Brain microvascular endothelial cell (primary cell): ENCODE measurements at regions not wholly inside any gene's neighbourhood (a gene's known extent, or its start where the extent isn't known, plus 50 kb on each side); places are given as distances from the start of the nearest gene placed in this dataset.

Experiments
- DNase-seq: peaks from one replicate; pipeline ENCODE4 v3.0.0-alpha.2; 2020
- H3K27ac ChIP-seq: fragments of 250-450 bp; sonication (Bioruptor Pico); 2 replicates; pipeline ENCODE4 v1.5.1; 2020; ENCODE audit warnings: mild to moderate bottlenecking, moderate library complexity
- H3K27me3 ChIP-seq: fragments of 250-450 bp; sonication (Bioruptor Pico); replicated peaks from 2 replicates; pipeline ENCODE4 v1.5.1; 2020; ENCODE audit warnings: mild to moderate bottlenecking
- H3K36me3 ChIP-seq: fragments of 250-450 bp; sonication (Bioruptor Pico); replicated peaks from 2 replicates; pipeline ENCODE4 v1.5.1; 2020; ENCODE audit warnings: mild to moderate bottlenecking
- H3K4me3 ChIP-seq: 2 replicates; pipeline ENCODE4 v1.5.1; 2011; ENCODE audit warnings: low read depth, mild to moderate bottlenecking, control low read depth, low read length, moderate library complexity
- CTCF ChIP-seq: IDR thresholded peaks from 2 replicates; pipeline ENCODE4 v1.5.1; 2011; ENCODE audit warnings: low read depth, mild to moderate bottlenecking, moderate library complexity, low read length, control low read depth, inconsistent platforms; ENCODE audit errors: missing control alignments
- in situ Hi-C: cut with HindIII; loops from 2 replicates; pipeline ENCODE4 v1.10.0; 2017; ENCODE audit warnings: low sequenced_read_pairs, low pct_ligation_motif_present

DNA sequence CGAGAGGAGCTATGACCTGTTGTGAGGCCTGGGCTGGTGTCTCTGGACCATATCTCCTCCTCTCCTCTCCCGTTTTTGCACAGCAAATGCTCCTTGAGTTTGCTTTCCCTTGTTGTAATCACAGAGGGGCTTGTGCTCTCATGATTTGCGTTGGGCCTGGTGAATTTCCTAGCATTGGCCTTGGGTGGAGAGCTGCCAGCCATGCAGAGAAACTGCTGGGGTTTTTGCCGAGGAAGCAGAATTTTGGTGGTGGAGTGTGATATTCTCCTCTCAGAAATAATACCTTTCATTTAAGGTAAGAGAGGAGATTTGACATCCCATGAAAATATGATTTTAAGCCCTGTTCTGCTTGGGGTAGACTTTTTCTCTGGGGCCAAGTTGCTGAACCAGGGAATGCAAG lies 175.7 kb upstream of the CADM1 start:
- no peak for TF ChIP-seq CTCF
- H3K36me3 ChIP-seq, result no peaks in the 10 kb centered on the region
- H3K4me3 ChIP-seq, result no peak overlapping the region
- in situ Hi-C loops, result no loop called here
- no peaks in the 10 kb centered on the region for H3K27me3 ChIP-seq
- H3K27ac ChIP-seq, result no peak overlapping the region
- DNase-seq, result no peak

- in situ Hi-C loops, result no loop called here
- Histone ChIP-seq H3K27me3 (no peaks in the 10 kb centered on the region), H3K4me3 (no peak overlapping the region), H3K36me3 (no peaks in the 10 kb centered on the region), H3K27ac (no peak overlapping the region)
- TF ChIP-seq CTCF, result peak; percentile 14
- DNase-seq, result no peak
Observed at GRCh38 chr11:115678942-115679341, 174.7 kb upstream of the CADM1 start.

DNA sequence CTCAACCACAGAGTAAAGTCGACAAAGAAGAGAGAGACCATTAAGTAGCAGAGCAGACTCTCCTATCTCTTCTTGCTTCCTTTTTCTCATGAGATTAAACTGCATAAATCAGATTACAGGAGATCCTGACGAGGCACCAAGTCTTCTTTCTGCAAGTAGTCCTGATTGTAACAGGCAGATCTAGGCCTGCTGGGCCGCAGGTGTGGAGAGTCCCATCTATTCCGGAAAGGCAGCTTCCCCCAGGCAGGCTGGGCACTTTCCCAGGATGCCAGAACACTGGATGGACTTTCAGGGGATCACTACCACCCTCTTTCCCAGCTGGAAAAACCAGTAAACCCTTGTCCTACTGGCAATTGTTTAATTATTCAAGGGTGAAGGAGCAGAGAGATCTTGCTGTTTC lies 173.0 kb upstream of the CADM1 start:
- no peak for DNase-seq
- H3K36me3 ChIP-seq, result no peaks in the 10 kb centered on the region
- in situ Hi-C loops, result no loop called here
- no peak overlapping the region for H3K27ac ChIP-seq
- H3K4me3 ChIP-seq, result no peak overlapping the region
- H3K27me3 ChIP-seq, result no peaks in the 10 kb centered on the region
- no peak for TF ChIP-seq CTCF

DNA sequence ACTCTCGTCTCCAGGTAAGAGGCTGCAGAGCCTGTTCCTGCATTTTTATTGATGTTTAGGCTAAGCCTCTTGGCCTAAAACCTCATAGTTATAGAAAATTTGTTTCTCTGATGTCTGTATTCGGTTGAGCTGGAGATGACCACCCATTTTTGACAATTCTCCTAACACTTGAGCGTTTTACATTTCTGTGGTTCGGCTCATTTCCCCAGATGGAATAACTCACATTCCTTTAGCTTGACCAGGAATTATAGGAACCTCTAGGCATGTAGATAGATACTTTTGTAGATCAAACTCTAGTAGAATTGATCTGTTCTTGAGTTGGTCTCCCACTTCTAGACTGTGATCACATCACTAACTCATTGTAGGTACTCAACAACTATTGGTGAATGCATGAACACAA lies 172.6 kb upstream of the CADM1 start:
- in situ Hi-C loops, result no loop called here
- Histone ChIP-seq H3K27ac (no peak overlapping the region), H3K36me3 (no peaks in the 10 kb centered on the region), H3K27me3 (no peaks in the 10 kb centered on the region), H3K4me3 (no peak overlapping the region)
- no peak for TF ChIP-seq CTCF
- DNase-seq, result peak; percentile 7

GRCh38 chr11:115676206-115676605 lies 172.0 kb upstream of the CADM1 start:
- TF ChIP-seq CTCF, result no peak
- no peaks in the 10 kb centered on the region for H3K27me3 ChIP-seq
- H3K4me3 ChIP-seq, result no peak overlapping the region
- H3K27ac ChIP-seq, result no peak overlapping the region
- in situ Hi-C loops, result no loop called here
- DNase-seq, result no peak
- no peaks in the 10 kb centered on the region for H3K36me3 ChIP-seq

DNA sequence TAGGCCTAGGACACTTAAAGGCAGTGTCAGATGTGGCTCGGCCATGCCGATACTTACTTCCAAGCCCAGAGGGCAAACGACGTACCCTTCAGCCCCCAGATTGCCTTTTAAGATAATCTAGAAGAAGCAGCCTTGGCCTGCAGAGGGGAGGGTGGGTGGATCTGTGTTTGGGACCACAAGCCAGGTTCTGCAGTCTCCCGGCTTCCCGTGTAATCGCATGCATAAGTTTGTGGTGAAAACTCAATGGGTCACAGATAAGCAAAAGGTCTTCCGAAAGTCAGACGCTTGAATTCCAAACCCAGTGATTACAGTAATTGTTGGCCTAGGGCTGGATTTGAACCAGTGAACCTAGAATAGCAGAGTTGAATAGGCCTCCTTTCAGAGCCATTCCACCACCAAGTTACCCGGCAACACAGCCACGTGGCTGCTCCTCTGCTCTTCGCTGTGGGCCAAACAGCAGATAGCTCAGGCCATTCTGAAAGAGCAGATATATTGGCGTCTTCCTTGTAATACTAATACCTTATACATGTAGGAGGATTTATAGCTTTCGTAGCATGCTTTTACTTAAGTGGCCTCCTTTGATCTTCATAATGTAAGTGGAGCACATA lies 170.8 kb upstream of the CADM1 start:
- no peak for DNase-seq
- H3K36me3 ChIP-seq, result no peaks in the 10 kb centered on the region

More for the DNA sequence above, 170.8 kb upstream of the CADM1 start:
- TF ChIP-seq CTCF, result no peak
- Histone ChIP-seq H3K4me3 (no peak overlapping the region), H3K27me3 (no peaks in the 10 kb centered on the region), H3K27ac (no peak overlapping the region)
- in situ Hi-C loops, result no loop called here
